Glomerular visceral epithelial cell (primary cell): ENCODE measurements at regions not wholly inside any gene's neighbourhood (a gene's known extent, or its start where the extent isn't known, plus 50 kb on each side); places are given as distances from the start of the nearest gene placed in this dataset.
"Not testable (repeated sequence)": the region's sequence is repeated elsewhere in the genome, so short reads cannot be mapped to it uniquely, and the experiment has no call there.

Experiments
- DNase-seq: peaks from one replicate; pipeline ENCODE4 v3.0.0-alpha.2; 2016; ENCODE audit errors: extremely low spot score

DNA sequence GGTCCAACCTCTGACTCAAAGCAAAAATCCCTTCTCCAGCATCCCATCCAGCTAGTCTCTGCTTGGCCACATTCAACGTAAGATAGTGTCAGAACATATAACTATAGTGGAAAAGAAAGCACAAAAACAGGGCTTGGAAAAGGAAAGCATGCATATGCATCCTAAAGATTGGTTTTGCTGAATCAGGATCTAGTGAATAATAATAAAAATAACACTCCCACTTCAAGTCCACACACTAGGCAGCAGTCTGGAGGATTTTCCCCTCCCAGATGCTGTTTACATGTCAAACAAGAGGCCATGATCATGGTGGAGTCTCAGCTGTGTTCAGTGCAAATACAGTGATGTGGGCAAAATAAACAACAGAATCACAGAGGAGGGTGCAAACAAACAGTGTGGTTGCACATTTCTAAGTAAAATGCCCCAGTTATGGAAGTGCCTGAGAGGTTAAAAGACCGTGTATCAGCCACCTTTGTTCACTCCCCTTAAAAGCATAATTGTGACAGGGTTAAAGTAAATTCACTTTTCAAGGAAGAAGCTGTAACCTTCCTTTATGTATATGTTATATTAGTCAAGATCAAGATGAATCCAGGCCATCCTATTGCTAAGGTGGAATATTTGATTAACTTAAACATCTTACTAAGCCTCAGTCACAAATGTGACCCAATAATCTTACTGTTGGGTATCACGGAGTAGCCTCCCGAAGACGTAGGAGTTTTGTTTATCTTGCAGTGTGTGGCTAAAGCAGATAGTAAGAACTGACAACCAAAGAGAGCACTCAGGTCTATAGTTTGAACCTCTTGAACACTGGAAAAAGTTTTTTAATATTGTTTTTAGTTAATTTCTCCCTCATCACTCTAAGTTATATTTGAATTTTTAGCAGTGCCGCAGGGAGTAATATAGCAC, 424.5 kb downstream of the SOX2 start:
- no peak for DNase-seq

DNA sequence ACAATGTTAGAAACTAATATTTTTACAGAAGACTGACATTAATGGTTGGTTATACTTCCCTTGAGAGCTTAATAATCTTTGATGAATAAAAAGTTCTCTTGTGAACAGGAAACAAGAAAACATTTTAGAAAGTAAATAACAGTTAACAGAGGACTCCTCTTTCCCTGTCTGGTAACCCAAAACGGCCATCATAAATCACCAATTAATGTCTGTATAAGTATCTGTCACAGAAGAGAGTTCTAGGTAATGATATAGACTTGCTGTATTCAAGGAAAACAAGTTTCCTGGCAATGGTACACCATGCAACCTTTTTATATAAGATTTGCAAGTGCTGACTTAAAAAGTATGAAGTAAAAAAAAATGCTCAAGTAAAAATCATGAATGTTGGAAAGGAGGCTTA, 426.7 kb downstream of the SOX2 start:
- DNase-seq, result no peak

DNA sequence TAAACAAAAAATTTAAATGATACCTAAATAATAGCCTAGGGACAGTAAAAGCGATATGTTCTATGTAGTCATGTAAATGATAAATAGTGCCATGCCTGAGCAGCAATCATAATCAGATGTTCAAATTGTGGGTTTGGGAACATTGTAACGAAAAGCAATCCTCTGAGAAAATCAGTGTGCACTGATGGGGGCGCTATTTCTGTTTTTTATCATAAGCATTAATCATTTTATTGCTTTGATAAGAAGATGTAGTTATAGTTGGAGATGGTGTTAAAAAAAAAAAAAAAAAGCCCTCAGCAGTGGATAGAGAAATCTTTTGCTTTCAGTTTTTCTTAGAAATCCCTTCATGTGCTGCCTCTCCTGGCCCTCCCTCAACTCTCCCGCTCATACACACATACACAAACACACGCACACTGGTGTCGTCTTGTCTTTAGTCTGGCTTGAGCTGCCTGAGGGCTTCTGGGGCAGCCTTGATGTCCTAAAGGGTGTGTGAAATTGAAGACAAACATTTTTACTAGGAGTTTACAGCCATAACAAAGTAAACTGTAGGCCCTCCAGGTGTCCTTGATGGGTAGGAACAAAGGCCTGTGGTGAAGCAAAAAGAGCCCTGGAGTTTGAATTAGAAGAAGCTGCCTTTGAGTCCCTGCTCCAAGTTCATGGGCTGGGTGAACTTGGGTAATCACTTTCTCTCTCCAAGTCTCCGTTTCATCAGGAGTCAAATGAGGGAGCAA, 428.1 kb downstream of the SOX2 start:
- no peak for DNase-seq

DNA sequence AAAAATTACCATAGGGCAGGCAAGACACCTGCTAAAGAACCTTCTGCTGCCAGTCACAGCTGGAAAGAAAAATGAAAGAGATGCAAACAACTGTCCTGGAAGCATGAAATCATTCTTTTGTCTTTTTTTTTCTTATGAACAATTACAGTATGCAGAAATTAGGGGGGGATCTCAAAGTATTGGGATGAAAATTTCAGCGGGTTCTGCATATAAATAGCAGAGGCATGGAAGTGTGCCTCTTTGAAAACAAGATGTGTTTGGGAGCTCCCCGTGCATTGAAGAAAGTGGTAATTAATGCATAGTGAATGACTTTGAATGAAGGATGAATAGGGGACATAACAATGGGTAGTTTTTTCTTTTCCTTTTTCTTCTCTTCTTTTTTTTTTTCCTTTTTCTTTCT, 431.2 kb downstream of the SOX2 start:
- DNase-seq, result no peak

DNA sequence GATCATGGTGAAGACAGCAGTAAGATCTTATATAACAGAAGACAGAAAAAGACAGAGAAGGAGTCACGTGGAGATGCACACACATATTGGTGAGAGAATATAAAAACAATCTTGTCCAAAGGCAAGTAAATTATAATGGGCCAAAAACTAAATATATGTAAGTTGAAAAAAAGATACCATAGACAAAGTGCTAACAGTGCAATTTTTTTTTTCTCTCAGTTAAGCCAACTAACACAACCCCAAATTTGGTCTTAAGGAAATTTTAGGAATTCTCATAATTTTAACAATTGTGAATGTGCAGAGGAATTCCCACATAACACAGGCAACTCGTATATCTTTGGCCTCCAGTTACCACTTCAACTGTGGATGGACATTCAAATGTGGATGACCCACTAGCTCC, 432.2 kb downstream of the SOX2 start:
- no peak for DNase-seq

DNA sequence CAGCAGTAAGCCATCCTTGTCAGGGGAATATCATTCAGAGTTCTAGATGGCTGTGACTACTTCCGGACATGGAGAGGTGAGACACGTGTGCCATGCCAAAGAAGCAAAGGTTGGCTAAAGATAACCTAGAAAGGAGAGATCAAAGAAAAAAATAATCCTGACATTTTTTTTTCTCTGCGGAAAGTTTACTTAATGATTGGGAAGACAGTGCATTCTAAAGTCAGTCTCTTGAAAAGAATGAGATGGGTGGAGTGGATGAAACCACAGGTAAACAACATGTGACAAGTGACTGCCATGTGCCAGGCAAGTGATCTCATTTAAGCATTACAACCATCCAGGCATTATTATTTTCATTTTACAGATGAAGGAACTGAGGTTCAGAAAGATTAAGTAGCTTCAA, 436.6 kb downstream of the SOX2 start:
- no peak for DNase-seq

DNA sequence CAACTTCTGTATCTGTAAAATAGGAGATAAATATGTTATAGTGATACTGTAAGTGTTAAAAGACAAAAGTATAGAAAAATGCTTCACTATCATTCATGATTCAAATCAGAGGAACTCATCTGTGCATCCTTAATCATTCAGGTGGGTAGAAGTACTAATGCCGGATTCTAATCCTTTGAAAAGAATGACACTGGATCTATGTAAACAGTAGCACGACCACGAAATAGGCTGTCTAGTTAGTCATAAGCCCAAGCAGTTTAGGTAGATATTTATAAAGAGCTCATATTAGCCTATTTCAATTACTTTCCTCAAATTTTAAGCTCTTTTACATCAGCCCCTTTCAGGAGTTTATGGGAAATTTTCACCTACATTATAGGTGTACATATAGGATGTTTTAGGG, 437.9 kb downstream of the SOX2 start:
- DNase-seq, result no peak

DNA sequence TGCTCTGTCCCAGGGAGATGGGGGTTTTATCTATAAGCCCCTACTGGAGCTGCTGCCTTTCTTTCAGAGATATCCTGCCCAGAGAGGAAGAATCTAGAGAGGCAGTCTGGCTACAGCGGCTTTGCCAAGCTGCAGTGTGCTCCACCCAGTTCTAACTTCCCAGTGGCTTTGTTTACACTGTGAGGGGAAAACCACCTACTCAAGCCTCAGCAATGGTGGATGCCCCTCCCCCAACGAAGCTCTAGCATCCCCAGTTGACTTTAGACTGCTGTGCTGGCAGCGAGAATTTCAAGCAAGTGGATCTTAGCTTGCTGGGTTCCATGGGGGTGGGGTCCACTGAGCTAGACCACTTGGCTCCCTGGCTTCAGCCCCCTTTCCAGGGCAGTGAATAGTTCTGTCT, 444.6 kb downstream of the SOX2 start:
- DNase-seq, result not testable (repeated sequence)

DNA sequence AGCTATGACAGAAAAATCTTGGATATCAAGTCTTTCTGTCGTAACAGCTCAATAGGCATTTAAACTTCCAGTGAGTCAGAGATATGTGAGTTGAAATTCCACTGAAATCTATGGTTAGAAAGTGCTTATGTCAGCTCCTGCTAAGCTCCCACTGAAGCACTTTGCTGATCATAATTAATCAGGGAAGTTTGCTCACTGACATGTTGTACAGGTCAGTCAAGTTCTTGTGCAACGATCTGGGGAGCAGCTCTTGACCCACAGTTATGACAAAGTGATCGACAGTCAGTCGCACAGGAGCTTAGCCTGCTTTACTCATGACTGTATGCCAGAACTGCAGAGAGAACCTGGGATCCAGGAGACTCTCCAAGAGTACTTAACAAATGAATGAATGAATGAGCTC, 453.5 kb downstream of the SOX2 start:
- no peak for DNase-seq

DNA sequence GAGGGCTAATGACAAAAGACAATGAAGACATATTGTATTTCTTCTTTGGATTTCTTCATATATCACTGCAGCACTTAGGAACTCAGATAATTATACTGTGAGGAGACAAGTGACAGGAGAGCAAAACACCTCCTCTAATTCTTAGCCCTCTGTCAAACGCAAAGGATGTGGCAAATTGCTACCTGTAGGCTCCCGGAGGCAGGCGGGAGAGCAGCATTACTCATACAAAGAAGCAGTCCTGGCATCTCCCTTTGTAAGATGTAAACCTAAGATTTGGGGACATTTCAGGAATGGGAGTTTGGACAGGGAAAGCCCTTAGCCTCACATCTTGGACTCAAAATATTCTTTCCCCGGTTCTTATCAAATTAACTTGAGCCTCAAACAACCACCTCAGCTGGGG, 460.8 kb downstream of the SOX2 start:
- no peak for DNase-seq

DNA sequence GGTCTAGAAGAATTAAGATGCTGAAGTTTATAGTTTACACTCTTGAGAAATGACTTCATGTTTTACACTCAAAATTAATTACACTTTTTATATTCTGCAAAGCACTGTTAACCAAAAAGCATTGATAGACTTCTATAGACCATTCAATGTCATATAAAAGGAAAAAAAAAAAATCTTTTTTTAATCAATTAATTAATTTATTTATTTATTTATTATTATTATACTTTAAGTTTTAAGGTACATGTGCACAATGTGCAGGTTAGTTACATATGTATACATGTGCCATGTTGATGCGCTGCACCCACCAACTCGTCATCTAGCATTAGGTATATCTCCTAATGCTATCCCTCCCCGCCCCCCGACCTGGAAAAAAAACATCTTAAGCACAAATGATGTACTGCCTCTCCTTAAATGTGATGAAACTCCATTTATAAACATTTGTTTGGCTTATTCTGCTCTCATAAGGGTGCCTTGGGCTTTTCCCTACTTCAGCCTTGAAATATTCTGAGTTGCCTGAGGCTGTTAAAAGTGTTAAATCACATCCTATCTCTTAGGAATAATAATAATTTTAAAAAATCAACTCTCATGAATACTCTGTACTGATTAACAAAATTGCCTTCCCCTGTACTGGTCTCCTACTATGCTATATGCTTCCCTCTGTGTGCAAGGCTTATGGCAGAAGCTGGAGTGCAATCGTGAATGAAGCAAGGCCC, 466.9 kb downstream of the SOX2 start:
- DNase-seq, result no peak

DNA sequence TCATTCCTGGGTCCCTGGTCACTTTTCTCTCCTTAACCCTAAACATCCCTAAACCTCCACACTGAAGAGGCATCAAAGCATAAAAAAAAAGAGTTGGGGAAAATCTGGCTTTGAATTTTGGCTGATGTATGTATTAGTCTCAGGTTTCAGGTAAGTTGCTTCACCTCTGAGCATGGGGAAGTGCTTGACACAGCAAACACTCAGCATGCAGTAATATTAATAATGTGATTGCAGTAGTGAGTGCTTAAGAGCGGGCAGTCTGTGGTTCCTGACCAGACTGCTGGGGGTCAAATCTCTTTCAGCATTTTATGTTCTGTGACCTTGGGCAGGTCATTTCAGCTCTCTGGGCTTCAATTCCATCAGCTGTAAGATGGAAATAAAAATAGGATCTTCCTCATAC, 467.9 kb downstream of the SOX2 start:
- DNase-seq, result no peak

DNA sequence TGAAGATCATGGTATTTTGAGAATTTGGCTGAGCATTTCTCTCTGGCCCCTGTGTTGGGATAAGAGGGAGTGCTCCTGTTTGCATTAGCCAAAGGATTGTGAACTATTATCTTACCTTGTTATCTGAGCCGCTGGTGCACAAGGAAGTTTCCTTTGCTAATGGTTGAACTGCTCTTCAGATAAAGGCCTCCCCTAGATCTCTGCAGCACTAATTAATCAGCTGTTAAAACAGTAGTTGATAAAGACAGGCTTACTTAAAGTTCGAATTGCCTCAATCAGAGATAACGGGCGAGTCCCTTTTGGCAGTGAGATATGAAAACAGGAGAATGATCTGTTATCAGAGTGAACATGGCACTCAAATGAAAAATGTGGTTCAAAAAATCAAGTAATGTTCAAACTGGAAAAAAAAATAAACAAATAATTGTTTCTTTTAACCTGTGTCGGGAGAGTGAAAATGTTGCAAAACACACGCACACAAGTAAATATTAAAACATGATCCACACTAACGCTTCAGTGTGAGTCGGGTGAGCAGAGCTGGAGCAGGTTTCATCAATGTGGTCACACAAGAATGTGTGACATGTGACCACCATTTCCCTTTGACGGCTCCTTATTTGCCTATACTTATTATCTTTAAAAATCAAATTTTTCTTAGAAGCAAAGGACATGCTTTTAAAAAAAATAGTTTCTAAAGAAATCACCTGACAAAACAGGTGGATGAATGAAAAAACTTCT, 469.1 kb downstream of the SOX2 start:
- no peak for DNase-seq

DNA sequence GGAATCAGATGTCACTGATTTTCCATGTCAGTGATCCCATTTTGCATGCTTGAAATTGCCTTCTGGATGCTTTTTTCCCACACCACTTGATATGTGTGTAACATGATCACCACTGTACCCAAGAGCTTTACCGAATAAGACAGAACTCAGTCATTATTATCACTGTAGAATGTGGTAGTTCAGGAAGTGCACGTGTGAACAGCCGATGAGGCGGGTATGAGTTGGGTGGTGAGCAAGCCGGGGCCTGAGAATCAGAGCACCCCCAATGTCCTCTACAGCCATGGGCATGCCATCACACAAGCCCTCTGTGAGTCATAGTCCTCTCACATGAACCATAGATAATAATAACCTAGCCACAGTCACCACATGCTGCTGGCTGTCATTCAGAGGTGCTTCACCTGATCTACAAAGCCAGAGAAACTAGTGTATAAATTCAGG, 470.8 kb downstream of the SOX2 start:
- DNase-seq, result peak; percentile 72

DNA sequence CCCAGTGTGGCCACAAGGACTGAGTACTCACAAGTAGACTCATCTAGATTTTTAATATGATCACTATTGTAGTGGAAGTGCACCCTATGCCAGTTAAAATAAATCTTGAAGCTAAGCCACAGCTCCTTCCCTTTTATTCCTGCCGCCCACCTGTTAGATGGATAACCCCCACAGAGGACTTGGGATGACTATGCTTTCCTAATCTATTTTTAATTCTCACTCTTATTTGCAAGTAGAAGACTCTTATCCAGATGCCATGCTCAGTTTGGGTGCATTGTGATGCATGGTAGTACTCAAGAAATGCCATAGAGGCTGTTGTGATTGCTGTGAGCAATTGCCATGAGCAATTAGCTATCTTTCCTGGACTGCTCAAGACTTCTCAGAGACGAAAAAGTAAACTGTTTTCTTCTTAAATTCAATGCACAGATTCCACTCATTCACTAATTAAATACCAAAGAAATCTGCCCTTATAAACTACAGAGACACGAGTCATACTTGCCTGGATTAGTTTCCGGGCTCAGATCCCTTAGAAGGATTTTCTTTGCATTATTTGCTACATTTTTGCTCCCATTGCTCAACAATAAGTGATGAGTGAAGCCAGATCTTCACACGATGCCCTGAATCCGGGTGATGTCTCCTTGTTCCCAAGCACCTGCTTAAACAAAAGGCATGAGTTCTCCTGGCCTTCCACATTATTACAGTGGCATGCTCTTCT, 472.1 kb downstream of the SOX2 start:
- no peak for DNase-seq

DNA sequence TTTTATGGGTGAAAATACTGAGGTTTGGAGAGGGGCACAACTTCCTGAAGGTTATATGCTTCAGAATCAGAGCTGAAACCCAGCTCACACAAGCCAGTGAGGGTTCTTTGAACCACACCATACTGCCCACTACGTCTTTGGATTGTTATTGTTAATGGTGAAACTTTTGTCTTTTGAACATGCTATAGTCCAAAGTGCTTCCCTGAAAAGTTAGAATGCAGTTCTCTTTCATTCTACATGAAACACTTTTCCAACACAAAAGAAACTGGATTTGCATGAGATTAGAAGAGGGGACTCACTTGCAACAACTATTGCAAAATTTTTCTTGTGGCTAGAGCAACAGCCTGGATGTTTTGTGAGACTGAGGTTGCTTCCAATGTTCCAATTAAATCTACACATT, 473.6 kb downstream of the SOX2 start:
- no peak for DNase-seq

DNA sequence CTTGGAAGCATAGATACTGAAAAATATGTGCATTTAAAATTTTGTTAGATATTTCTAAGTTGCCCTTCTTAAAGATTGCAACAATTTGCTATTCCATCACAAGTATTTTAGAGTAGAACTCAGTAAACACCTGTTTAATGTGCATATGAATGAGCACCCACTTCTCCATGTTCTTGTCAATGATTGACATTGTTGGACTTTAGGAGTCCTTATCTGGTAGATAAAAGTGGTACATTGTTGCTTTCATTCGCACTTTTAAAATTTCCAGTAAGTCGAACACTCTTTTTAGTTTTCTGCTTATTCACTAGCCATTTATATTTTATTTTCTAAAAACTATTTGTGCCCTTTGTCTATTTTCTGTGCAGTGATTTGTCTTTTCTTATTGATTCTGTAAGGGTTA, 478.3 kb downstream of the SOX2 start:
- DNase-seq, result no peak

DNA sequence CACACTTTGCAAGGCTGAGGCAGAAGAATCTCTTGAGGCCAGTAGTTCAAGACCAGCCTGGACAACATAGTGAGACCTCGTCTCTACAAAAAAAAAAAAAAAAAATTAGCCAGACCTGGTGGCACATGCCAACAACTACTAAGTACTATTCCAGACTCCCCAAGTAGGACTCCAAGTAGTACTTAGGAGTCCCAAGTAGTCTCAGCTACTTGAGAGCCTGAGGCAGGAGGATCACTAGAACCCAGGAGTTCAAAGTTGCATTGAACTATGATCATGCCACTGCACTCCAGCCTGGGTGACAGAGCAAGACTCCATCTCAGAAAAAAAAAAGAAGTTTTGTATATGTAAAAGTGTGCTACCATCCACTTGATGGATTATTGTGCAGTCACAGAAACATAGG, 486.6 kb downstream of the SOX2 start:
- no peak for DNase-seq

DNA sequence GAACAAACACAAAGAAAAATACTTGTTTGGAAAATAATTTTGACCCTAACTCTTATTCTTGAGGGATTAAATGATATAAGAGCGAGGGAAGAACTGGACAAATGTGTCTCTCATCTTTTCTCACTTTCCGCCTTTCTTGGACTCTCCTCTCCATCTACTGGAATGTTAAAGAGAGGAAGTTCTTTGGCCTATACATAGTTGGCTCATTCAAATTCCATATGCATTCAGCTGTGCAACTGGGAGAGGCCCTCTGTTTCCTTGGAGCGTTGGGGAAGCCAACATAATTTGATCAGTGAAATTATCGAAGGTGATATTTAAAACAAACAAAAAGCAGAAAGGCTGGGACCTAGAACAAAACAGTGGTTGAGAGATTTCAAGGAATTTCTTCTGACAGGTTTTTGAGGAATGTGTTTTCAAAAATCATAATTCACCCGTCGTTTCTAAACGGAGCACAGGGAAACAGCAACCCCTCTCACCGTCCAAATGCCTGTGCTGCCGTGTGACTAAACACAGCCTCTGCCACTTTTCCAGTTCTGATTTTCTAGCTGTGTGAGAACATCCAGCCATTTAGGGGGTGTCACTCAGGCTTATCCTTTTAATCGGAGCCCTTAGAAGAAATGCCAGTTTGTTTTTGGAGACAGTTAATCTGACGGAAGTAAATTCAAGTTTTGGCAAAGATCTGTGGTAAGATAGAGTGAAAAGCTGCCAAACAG, 489.9 kb downstream of the SOX2 start:
- no peak for DNase-seq

DNA sequence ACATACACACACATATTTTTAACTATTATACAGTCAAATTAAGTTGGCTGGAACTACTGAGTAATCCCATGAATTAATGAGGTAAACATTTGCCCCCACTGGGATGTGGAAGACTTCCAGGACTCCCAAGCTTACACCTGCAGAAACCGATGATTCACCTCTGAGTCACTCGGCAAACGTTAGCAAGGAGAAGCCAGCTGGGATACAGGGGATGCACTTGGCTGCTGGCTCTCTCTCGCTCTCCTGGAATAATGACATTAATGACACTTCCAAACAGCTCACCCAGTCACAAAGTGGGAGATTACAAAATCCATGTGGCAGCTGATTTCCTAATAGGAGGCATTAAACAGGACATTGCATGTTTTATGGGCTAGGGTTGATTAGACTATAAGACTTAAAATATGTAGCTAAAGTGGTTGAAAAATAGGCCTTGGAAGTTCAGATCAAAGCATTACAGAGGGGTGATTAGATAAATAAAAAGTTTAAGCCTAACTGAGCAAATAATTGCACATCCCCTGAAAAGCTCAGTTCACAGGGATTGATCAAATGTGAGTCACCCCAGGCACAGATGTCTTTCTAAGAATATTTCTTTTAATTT, 500.9 kb downstream of the SOX2 start:
- peak; percentile 89 for DNase-seq
